ENCODE measurements at regions not wholly inside any gene's neighbourhood (a gene's known extent, or its start where the extent isn't known, plus 50 kb on each side); places are given as distances from the start of the nearest gene placed in this dataset.
"Not testable (repeated sequence)": the region's sequence is repeated elsewhere in the genome, so short reads cannot be mapped to it uniquely, and the experiment has no call there.

DNA sequence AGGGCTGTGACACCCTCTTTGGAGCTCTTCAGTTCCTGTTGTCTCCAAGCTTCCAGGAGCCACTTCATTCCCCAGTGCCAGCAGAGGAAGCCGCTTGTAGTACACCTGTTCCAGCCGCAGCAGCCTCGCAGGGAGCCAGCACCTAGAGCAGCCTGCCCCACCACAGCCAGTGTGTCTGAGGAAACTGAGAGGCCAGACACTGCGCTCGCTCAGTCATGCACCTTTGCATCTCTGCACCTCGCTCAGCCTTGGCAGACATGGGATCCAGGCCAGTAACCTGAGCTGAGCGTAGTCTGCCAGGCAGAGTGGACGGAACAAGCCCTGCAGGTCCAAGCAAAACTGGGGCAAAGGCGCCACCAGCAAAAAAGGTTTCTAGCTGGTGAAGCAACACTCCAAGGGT, 1072.1 kb downstream of the JRKL start:
- no peak for DNase-seq

DNA sequence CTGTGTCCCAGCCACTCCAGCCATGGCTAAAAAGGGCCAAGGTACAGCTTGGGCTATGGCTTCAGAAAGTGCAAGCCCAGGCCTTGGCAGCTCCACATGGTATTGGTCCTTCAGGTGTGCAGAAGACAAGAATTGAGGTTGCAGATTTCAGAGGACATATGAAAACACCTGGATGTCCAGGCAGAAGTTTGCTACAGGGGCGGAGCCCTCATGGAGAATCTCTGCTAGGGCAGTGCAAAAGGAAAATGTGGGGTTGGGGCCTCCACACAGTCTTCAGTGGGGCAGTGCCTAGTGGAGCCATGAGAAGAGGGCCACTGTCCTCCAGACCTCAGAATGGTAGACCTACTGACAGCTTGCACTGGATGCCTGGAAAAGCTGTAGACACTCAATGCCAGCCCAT, 1074.1 kb downstream of the JRKL start:
- DNase-seq = no peak

DNA sequence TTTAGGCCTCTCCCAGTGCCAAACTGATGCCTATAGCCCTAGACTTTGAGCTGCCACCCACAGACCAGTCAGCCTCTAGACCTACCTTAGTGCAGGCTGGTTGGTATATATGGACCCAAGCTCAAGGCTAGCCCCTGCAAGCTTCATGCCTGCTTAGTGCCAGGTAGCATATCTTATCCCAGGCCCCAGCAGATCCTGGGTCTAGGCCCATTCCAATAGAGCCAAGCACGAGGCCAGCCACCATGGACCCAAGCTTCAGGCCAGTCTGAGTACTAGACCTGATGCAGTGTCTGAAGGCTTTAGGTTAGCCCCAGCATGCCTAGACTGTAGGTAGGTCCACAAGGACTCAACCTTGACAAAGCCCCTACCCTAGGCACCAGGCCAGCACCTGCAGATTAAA, 1081.7 kb downstream of the JRKL start:
- DNase-seq = no peak

DNA sequence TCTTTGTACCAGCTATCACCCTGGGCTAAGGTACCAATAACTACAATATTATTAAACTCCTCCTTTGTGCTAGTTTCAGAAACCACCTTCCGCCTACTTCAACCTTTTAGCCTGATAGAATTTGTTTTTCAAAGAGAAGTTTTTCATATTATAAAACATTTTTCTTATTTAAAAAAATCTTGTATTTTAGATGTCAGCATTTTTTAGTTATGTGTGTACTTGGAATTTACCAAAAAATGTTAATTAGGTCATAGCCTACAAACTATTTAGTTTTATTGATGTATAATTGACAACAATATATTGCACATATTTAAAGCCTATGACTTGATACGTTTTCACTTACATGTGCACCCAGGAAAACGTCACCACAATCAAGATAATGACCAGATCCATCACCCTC, 1097.6 kb downstream of the JRKL start:
- DNase-seq = no peak

DNA sequence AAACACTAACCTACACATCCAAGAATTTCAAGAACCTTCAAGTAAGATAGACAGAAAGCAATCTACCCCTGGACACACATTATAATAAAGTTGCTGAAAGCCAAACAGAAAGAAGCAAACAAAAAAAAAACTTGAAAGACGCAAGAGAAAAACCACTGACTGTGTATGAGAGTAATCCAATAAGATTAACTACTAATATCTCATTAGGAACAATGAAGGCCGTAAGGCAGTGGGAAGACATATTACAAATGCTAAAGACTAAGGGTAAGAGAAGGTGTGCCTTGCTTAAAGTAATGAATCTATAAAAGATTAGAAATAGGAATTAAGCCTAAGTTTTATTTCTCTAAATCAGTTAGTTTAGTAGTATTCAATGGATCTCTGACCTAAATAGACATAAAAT, 1109.1 kb downstream of the JRKL start:
- DNase-seq = no peak

DNA sequence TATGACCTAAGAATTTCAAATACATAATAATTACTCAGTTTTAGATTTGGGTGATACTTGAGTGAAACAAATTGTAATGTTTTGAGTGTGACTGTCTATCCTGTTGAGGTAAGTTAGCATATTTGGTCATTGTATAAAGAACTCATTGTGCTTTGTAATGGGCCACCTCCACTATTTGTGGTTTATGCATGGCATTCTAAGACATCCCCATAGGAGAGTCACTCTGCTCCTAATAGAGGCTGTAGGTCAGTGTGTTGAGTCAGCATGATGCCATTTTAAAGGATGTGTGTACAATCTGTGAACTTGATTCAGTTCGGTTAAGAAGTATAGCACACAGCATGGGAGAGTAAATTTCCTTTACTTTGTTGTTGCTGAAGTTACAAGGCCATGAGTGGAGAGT, 1112.4 kb downstream of the JRKL start:
- DNase-seq = no peak

DNA sequence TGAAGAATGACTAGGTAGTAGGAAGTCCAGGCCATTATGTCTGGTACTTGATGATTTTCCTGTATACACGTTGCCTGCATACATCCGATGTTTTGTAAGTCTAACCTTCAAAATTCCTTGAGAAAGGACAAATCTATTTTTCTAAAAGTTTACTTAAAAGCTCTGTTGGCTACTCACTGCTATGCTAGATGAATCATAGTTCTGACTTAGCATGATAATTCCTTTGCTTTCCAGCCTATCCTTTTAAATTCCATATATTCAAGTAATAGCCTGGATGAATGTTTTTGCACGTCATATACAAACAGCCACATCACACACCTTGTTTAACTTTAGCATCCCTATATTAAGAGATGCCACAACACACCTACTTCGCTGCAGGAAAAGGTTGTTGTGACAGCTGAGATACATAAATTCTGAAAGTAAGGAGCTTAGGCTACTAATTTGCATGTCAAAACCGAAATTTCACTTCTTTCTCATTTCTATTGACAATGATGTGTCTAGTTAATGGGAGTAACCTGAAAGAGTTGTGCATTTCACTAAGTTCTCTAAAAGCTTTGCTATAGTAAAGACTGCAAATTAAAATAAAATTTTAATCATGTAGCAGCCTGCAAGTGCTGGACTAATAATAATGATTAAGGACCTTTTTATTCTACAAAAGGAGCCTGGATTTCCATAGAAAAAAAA, 1116.4 kb downstream of the JRKL start:
- DNase-seq = no peak

DNA sequence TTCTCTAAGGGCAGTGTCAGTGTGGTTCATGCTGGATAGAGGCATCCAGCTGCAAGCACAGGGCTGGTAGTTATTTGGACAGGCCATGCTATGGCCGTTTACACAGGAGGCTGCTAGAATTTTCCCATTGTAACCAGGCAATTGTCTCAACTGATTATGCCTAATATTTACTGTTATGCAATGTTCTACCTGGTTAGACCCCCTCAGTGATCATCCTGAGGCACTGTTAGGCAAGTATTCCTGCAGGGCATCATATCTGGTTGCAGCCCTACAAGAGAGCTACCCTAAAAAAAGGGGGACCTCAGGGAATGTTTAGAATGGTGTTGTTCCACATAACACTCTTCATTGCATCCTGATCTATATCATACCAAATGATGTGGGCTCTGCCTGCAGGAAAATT, 1124.6 kb downstream of the JRKL start:
- no peak for DNase-seq

DNA sequence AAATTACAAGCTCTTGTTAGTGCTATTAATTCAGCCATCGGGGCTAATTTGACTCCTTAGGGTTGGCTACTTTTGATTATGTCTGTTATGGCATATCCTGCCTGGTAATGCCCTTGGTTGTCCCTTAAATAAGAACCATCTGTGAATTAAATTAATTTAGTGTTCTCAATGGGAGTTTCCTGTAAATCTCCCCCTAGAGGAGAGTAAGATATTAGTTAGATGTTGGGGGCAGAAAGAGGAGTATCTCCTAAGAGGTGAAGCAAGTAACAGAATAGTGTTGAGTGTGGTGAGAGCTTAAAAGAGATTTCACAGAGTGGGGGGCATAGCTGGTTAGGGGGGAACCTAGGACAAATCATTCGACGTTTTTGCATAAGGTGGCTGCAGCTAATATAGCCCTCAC, 1126.9 kb downstream of the JRKL start:
- DNase-seq = no peak

DNA sequence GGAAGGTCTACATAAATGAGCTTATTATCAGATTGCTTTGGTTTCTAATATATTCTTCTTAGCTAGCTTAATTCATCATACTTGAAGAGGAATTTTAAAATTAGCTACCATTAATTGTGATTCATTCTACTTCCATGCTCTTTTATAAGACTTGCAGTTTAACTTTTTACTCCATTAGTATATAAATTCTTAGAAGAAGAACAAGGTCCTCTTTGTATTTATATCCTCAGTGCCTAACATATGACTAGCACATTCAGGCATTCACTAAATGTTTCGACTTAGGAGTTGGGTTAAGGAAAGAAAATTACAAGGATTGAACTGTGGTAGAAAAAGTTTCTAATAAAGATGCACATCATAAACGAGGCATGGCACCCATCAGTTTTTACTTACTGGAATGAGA, 1135.5 kb downstream of the JRKL start:
- DNase-seq = no peak

DNA sequence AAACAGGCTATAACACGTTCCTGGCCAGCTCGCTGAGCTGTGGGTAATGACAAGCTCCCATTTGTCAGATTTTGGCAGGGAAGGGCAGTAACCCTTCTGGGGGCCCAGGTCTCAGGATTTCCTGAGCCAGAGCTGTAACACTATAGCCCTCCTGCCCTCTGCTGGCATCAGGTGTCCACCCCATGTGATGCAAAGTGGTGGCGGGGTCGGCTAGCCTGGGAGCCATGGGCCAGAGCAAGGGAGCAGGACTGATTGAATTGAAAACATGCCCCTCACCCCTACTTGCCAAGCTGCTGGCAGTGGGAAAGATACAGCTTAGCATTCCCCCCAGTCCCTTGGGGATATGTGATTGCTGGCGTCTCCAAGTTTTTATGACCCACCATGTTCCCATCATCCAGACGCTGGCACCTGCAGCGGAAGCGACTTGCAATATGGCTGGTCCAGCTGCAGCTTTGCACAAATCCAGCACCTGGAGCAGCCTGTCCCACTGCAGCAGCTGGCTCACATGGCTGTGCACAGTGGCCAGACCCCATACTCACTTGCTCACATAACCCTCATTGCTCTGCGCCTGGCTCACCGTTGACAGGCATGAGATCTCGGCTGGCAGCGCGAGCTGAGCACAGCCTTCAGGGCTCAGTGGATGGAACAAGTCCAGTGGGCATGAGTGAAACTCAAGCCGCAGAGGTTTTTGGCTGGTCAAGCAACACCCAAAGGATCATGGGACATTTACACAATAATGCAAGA, 1147.8 kb downstream of the JRKL start:
- DNase-seq = no peak

DNA sequence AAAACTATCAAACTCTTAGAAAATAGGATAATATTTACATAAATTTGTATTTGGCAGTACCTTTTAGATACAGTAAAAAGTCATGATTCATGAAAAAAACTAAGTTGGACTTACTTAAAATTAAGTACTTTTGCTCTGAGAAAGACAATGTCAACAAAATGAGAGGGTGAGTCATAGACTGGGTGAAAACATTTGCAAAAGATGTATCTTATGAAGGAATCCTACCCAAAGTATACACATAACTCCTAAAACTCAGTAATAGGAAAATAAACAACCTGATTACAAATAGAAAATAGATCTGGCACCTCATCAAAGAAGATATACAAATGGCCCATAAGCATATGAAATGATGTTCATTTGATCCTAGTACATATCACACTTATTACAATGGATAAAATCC, 1154.6 kb downstream of the JRKL start:
- DNase-seq = no peak

DNA sequence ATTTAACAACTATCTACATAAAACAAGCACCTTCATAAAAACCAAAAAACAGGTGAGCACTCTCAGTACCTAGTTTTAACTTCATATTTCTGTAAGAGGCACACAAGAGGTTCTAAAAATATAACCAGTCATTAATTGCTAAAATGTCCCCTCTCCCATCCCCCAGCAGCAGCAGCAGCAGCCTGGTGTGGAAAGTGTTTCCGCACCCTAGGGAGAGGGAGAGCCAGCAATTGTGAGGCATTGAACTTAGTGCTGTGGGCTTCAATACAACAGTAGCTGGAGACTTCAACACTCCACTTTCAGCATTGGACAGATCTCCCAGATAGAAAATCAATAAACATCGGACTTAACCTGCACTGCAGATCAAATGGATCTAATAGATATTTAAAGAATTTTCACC, 1158.5 kb downstream of the JRKL start:
- no peak for DNase-seq

DNA sequence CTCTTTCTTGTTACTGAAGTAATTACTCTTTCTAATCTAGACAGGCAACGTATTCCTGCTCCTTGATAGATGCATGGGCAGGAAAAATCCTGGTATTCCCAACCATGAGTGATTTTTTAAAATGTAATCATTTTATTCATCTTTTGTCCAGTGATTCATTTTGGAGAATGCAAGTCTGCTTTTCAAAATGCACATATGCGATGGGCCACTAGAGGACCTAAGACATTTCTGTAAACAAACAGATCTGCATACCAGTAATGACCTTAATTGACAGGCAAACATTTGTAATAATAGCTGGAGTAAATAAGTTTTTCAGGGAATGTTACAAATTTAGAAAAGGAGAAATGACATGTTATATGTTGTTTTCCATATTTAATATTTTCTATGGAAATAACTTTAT, 1167.6 kb downstream of the JRKL start:
- peak; percentile 3 for DNase-seq

DNA sequence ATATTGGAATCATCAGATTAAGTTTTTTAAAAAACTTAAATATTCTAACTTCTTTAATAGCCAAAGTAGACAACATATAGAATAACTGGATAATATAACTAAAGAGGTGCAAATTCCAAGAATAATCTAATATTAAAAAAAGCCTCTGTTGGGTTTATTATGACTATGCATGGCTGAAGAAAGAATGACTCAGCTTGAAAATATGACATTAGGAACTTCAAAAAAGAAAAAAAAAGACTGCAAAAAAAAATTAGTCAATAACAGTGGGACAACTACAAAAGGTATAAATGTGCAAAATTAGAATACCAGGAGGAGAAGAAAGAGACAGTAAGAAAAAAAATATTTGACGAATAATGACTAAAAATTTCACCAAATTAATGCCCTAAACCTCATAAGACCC, 1178.0 kb downstream of the JRKL start:
- DNase-seq = no peak

DNA sequence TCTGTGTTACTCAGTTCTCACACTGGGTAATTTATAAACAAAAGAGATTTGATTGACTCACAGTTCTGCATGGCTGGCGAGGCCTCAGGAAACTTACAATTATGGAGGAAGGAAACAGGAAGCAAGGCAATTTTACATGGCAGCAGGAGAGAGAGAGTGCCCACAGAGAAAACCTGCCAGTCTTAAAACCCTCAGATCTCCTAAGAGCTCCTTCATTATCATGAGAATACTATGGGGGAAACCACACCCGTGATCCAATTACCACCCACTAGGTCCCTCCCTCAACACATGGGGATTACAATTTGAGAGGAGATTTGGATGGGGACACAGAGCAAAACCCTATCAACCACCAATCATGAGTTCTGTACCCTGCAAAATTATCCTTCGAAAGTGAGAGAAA, 1180.8 kb downstream of the JRKL start:
- no peak for DNase-seq

DNA sequence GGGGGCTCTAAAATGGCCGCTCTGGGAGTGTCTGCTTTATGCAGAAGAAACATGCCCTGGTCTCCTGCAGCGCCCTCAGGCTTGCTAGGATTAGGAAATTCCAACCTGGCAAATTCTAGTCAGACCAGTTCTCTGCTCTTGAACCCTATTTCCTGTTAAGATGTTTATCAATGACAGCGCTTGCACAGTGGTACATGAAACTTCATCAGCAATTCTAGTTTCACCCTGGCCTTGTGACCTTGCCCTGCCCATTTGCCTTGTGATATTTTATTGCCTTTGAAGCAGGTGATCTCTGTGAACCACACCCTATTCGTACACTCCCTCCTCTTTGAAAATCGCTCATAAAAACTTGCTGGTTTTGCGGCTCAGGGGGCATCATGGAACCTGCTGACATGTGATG, 1184.0 kb downstream of the JRKL start:
- DNase-seq = not testable (repeated sequence)

DNA sequence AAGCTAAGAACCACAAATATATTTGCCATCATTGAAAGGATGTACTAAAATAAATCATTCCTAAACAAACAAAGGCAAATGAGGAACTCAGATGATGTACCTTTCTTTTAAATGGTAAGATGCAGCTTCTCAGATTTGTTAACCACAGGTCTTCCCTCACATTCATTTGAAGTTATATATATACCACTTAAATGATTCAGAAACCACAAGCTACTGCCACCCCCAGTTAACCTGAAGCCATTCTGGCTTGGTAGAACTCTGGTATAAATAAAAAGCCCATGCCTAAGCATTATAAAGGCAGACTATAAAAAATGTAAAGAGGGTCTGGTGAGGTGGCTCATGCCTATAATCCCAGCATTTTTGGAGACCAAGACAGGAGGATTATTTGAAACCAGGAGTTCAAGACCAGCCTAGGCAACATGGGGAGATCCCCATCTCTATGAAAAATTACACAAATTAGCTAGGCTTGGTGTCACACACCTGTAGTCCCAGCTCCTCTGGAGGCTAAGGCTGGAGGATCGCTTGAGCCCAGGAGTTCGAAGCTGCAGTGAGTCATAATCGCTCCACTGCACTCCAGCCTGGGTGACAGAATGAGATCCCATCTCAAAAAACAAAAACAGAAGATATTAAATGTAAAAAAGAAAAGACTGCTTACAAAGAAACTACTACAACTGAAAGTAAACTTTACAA, 1185.3 kb downstream of the JRKL start:
- DNase-seq = no peak

DNA sequence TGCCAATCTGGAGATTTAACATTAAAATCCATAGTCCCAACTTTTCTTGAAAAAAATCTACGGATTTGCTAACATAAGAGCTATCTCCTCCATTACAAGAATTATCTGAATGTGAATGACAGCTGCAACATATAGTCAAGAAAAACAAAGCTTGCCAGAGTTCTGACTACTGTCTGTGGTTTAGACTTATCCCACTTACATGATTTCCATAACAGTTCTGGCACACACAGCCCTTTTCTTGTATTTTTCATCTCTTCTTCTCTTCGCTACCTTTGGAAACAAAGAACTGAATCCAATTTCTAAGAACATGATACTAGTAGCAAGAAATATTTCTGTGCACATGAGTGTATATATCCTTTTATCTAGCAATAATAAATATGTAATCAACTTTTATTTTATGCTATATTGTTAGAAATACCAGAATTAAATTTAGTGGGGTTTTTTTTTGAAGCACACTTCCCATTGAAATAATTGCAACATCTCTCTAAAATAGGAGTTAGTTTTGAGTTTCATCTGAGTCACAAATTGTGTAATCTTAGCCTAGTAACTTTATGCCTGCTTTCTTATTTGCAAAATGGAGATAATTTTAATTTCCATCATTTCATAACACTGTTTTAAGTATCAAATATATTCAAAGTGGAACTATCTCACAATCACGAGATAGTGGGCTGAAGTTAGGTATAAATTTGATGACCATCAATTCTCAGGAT, 1217.6 kb downstream of the JRKL start:
- no peak for DNase-seq

DNA sequence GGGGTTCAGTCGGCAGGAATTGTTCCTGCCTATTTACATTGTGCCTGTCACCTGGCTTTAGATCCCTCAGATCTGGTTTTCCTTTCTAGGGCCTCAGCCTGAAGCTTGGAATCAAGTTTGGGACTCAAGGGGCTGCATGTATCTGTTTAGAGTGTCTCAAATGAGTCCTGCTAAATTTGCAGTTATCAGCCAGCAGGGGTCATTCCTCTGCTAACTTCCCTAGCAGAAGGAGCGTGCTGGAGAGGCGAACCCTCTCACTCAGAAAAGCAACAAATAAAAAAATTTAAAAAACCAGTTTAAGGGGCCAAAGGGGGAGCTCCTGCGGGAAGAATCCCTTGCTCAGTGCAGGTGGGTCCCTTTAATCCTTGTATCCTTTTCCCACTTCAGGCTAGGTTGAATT, 1220.2 kb downstream of the JRKL start:
- peak; percentile 13 for DNase-seq

DNA sequence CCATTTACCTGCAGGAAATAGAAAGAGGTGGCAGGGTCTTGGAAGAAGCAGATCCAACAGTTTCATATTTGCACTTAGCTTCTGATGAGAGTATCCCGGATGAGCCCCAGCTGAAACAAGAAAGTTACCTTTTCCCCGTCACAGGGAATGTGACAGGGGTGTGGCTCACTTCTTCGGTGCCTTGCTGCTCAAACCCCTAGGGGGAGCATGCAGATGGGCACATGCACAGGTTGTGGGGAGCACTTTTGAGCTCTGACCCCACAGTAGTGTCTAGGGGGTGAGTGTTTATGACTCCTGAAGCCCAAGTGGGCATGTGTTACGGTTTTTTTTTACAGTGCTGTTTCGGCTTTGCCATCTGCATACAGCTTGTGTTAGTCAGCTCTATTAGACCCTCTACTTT, 1221.0 kb downstream of the JRKL start:
- no peak for DNase-seq

DNA sequence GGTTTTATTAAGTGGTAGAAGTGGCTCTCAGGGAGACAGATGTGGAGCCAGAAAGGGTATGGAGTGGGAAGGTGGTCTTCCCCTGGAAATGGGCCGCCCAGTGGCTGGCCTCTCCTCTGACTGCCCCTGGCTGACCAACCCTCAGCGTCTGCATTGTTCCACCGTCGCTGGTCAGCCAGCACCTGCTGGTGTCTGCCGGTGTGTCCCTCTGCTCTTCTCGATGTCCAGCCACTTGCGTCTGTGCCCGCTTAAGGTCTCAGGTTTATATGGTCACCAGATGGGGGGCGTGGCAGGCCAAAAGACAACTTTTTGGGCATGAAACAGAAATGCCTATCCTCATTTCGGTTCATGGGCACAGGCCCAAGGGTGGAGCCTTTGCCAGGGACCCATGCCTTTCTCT, 1221.5 kb downstream of the JRKL start:
- DNase-seq = no peak

DNA sequence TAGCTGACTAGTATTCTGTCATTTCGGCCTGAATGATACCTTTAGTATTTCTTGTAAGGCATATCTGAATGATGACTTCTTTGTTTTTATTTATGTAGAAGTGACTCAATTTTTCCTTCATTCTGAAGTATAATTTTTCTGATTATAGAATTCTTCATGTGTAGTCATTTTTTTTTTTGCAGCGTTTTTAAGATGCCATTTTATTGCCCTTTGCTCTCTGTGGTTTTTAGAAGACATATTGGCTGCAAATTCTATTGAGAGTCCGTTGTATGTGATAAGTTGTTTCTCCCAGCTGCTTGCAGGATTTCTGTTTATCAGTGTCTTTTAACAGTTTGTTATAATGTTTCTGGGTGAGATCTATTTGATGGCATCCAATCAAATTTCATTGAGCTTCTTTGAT, 1224.8 kb downstream of the JRKL start:
- DNase-seq = no peak

DNA sequence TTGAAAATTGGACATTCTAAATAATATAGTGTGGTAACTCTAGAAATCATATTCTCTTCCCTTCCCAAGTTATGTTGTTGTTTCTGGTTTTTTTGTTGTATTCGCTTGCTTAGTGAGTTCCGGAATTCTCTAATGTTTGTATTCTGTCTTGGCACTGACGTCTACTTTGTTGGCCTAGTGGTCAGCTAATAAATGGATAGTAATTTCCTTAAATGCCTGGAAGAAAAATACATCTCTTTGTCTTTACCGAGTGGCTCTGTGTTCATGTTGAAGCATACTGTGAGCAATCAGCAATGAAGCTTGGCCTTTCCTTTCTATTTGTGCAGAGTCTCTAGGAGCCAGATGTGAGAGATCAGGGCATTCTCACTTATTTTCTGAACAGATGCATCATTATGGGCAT, 1225.7 kb downstream of the JRKL start:
- DNase-seq = no peak

Measured in hematopoietic multipotent progenitor cell treated with erythropoietin and hydrocortisone succinate and interleukin-3 and kit ligand, for 6 days (in vitro differentiated cells).